ENCODE measurements at regions not wholly inside any gene's neighbourhood (a gene's known extent, or its start where the extent isn't known, plus 50 kb on each side); places are given as distances from the start of the nearest gene placed in this dataset.

DNA sequence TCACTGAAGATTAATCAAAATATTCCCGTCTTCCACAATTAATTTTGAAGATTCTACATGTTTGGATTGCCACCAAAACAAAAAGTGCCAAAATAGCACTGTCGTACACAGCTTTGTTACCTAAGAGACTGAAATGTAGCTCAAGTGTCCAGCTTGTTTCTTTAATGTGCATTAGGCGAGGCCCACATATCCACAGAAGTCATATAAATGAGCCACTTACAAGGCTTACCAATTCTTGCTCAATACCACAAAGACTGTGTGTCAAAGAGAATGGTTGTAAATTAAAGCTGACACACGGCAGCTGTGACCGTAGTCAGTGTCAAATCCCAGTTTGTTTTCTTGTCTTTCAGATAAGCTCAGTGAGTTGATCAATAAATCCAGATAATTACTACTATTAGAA is 639.4 kb upstream of the TBL1XR1 start:
- in situ Hi-C loops (cut with MboI; ENCODE audit: low pct_unique_long_range_greater_than_20kb, low sequenced_read_pairs, unreplicated experiment), result no loop called here
- DNase-seq (ENCODE audit: low spot score), result no peak
- TF ChIP-seq, protein P1, sequence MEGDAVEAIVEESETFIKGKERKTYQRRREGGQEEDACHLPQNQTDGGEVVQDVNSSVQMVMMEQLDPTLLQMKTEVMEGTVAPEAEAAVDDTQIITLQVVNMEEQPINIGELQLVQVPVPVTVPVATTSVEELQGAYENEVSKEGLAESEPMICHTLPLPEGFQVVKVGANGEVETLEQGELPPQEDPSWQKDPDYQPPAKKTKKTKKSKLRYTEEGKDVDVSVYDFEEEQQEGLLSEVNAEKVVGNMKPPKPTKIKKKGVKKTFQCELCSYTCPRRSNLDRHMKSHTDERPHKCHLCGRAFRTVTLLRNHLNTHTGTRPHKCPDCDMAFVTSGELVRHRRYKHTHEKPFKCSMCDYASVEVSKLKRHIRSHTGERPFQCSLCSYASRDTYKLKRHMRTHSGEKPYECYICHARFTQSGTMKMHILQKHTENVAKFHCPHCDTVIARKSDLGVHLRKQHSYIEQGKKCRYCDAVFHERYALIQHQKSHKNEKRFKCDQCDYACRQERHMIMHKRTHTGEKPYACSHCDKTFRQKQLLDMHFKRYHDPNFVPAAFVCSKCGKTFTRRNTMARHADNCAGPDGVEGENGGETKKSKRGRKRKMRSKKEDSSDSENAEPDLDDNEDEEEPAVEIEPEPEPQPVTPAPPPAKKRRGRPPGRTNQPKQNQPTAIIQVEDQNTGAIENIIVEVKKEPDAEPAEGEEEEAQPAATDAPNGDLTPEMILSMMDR (IDR thresholded peaks at IDR 0.05; ENCODE audit: extremely low read depth, insufficient read depth, missing control alignments), result no peak

DNA sequence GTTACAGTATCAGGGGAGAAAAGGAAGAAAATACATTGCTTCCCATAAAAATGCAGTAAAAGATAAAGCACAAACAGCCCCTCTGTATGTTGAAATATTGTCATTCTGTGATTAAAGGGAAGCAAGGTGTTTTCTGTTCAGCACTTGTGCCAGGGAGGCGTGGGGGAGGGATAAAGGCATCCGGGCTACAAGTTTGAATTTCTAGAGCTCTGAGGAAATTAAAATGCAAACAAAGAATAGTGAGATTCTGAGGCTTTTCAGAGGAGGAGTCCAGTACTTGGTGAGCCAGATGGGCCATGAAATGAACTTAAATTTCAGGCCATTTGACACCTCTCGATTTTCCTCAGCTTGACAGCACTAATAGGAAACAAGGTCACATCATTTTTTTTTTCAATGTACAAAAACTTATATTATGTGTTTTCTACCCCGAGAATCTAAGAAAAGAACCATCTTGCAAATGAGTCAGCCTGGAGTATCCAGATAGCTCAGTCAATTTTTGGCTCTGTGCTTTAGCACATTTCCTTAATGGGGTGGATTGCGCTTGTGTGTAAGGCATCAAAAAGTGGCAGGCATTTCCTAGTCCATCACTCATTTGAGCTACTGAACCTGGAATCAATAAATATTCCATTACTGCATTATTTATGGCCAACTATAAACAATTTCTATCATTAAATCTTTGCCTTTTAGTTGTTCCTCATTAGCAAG is 640.8 kb upstream of the TBL1XR1 start:
- TF ChIP-seq, protein P1 (IDR thresholded peaks at IDR 0.05; ENCODE audit: extremely low read depth, insufficient read depth, missing control alignments), result no peak
- no peak for DNase-seq (ENCODE audit: low spot score)
- in situ Hi-C loops (cut with MboI; ENCODE audit: low pct_unique_long_range_greater_than_20kb, low sequenced_read_pairs, unreplicated experiment), result no loop called here

DNA sequence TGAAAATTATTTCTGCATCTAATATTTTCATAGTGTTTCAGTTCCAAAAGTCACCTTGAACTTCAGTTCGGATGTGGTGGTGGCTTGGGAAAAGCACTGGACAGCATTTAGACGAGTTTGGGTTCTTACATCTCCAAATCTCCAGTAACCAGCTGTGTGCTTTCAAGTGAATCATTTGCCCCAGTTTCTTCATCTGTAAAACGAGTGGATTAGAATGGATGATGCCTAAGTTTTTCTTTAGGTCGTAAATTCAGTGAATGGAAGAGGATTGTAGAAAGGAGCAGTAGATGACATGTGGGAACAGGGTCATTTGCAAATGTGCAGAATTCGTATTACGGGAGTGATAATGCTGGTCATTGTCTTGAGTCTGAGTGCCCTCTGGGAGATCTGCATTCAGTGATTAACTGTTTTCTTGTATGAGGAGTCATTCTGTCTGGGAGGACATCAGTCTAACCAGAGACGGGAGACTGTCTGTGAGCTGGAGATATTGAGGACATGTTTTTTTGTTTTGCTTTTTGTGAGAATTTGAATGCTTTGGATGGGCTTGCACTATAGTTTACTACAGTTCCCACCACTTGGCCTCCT is 641.6 kb upstream of the TBL1XR1 start:
- DNase-seq (ENCODE audit: low spot score), result no peak
- TF ChIP-seq, protein P1 (IDR thresholded peaks at IDR 0.05; ENCODE audit: extremely low read depth, insufficient read depth, missing control alignments), result no peak
- in situ Hi-C loops (cut with MboI; ENCODE audit: low pct_unique_long_range_greater_than_20kb, low sequenced_read_pairs, unreplicated experiment), result no loop called here

DNA sequence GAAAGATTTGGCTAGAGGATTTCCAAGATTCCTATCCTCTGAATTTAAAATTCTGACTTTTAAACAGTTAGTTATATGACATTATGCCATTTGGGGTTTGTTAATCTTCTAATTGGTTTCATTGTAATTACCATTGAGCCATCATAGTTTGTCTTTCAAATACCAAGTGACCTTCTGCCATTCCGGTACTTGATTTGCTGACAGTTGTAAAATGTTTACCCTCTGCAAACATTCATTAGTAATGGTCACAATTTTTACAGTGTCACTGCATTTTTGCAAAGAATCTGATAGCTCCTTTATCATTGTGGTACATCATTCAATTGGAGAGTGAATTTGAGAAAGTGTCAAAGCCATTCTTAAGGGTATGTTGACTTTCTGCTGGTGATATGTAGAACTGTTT is 645.0 kb upstream of the TBL1XR1 start:
- DNase-seq (ENCODE audit: low spot score), result no peak
- TF ChIP-seq, protein P1 (IDR thresholded peaks at IDR 0.05; ENCODE audit: extremely low read depth, insufficient read depth, missing control alignments), result no peak
- in situ Hi-C loops (cut with MboI; ENCODE audit: low pct_unique_long_range_greater_than_20kb, low sequenced_read_pairs, unreplicated experiment), result no loop called here

DNA sequence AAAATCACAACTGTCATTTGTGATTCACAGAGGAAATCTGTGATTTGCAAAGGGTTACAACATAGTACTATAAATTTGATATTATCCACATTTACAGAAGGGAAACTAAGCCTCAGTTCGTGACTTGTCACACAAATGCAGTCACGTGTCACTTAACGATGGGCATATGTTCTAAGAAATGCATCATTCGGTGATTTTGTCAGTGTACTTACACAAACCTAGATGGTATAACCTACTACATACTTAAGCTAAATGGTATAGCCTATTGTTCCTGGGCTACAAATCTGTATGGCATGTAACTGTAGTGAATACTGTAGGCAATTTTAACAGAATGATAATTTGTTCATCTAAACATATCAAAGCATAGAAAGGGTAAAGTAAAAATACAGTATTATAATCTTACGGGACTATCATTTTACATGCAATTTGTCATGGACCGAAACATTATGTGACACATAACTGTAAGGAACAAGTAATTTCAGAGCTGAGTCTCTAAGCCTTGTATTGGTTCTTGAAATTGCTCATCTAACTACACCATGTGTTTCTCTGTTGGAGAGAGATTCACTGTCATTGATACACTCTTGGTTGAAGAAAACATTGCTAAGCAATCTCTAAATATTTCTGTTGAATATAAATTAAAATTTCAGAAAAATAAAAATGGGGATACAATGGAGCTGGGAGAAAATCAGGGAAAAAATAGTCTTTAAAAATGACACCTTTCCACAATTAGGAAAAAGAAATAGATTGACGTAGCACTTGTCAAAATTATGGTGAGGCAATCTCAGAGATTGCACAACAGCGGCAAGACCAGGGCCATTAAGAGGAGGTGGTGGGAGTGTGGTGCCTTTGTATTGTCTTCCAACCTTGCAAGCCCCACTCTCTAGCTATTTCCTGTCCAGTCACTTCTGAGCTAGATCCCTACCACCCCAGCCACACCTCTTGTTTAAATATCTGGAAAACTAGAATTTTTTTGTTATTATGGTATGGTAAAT is 645.8 kb upstream of the TBL1XR1 start:
- TF ChIP-seq, protein P1 (IDR thresholded peaks at IDR 0.05; ENCODE audit: extremely low read depth, insufficient read depth, missing control alignments), result no peak
- no peak for DNase-seq (ENCODE audit: low spot score)
- in situ Hi-C loops (cut with MboI; ENCODE audit: low pct_unique_long_range_greater_than_20kb, low sequenced_read_pairs, unreplicated experiment), result no loop called here

DNA sequence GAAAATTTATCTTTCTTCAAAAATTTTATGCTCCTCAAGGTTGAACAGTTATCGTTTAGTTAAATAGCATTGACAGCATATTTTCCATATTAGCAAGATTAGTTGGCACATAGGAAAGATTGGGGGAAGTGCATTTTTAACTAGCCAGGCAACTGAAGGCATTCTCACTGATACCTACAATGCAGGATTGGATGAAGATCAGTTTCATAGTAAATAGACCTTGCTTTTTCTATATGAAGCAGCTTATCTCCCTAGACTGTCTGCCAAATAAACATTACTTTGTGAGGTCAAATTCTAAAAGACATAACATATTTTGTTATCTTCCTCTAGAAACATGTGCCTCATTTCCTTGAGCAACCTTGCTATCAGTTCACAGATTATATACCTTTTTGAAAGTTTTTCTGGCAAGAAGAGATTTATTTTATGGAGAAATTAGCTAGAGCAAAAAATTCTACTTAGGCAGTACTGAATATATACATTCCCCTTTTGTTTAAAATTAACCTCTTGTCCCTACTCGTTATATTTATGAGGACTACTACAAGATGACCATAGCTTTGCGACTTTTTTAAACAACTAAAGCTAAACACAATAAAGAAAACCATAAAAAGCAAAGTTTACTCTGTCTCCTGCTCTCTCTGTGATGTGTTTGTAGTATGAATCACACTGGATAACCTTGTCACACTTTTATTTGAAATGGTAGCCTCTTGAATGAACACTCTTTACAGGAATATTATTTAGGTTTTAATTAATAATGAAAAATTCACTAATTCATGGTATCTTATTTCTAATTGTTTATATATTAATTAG is 654.9 kb upstream of the TBL1XR1 start:
- in situ Hi-C loops (cut with MboI; ENCODE audit: low pct_unique_long_range_greater_than_20kb, low sequenced_read_pairs, unreplicated experiment), result no loop called here

More for the DNA sequence above, 654.9 kb upstream of the TBL1XR1 start:
- no peak for DNase-seq (ENCODE audit: low spot score)
- TF ChIP-seq, protein P1 (IDR thresholded peaks at IDR 0.05; ENCODE audit: extremely low read depth, insufficient read depth, missing control alignments), result no peak
